ENCODE measurements at regions not wholly inside any gene's neighbourhood (a gene's known extent, or its start where the extent isn't known, plus 50 kb on each side); places are given as distances from the start of the nearest gene placed in this dataset.

GRCh38 chr17:68178831-68179230 is 69.0 kb upstream of the AMZ2 start:
- no peak for DNase-seq
- no peak overlapping the region for H2BK15ac ChIP-seq (ENCODE audit: low read depth, low read length)
- H3K4ac ChIP-seq (ENCODE audit: low read depth, low read length): no peak overlapping the region
- 89% methylated on average over 3 of the region's 6 CpGs; no CpG with 5 or more reads in 1 of the 2 experiments for WGBS, 2 experiments (ENCODE audit: extremely low coverage in 2 of 2, insufficient read length in 1 of 2)
- ChIA-PET POLR2A (ENCODE audit: unreplicated experiment) (no interaction called here), CTCF (no interaction called here)
- H2BK120ac ChIP-seq (ENCODE audit: low read depth, low read length): no peak overlapping the region
- no peak overlapping the region for H4K5ac ChIP-seq (ENCODE audit: low read depth, low read length)
- H3K27me3 ChIP-seq (ENCODE audit: control insufficient read depth, insufficient read depth, low read length): peaks cover 3% of the 10 kb centered on the region; the same call in 1 of the 2 replicates
- H3K9ac ChIP-seq (ENCODE audit: low read depth, low read length): no peak overlapping the region
- no peak overlapping the region for H3K18ac ChIP-seq (ENCODE audit: low read depth, low read length)
- no peak overlapping the region for H4K91ac ChIP-seq (ENCODE audit: insufficient read depth, low read depth, low read length)
- H2AK5ac ChIP-seq (ENCODE audit: low read depth, low read length): no peak overlapping the region
- ATAC-seq (ENCODE audit: low read depth): no peak
- H3K14ac ChIP-seq (replicated peaks; ENCODE audit: low read depth, low read length): no peak overlapping the region
- no peaks in the 10 kb centered on the region for H3K9me3 ChIP-seq (ENCODE audit: control insufficient read depth, insufficient read depth, low read length)
- H3K36me3 ChIP-seq (ENCODE audit: control insufficient read depth, insufficient read depth, low read length): no peaks in the 10 kb centered on the region
- no peak overlapping the region for H3K4me2 ChIP-seq (ENCODE audit: low read depth, low read length)
- no peaks in the 10 kb centered on the region for H3K79me1 ChIP-seq (ENCODE audit: low read depth in 1 of 2, low read length in 2 of 2)
- BruUV-seq (replicated peaks): no TSS peak
- H2BK5ac ChIP-seq (ENCODE audit: low read depth, low read length, poor library complexity, severe bottlenecking): no peak overlapping the region
- H2AK9ac ChIP-seq (replicated peaks; ENCODE audit: low read depth, low read length, poor library complexity): no peak overlapping the region
- H3K56ac ChIP-seq (ENCODE audit: extremely low read depth, insufficient read depth, low read length): no peak overlapping the region
- H3K4me1 ChIP-seq (ENCODE audit: control insufficient read depth, insufficient read depth, low read length): peaks cover 3% of the 10 kb centered on the region; the same call in 1 of the 2 replicates
- no peak overlapping the region for H3K4me3 ChIP-seq (ENCODE audit: insufficient read depth, low read depth, low read length)
- H4K20me1 ChIP-seq (ENCODE audit: insufficient read depth, low read length): no peaks in the 10 kb centered on the region
- in situ Hi-C loops (cut with MboI; ENCODE audit: low sequenced_read_pairs) (no loop called here), intact Hi-C loops (cut with micrococcal nuclease) (loop anchor here (10.0 kb wide), 1 partner anchor 586 kb away; no protein-coding TSS in a partner anchor), dilution Hi-C loops (cut with HindIII; ENCODE audit: low sequenced_read_pairs, unreplicated experiment) (no loop called here)
- no peak overlapping the region for H3K23ac ChIP-seq (ENCODE audit: low read depth, low read length)
- no peak overlapping the region for H3K27ac ChIP-seq (ENCODE audit: insufficient read depth, low read length)
- no peak overlapping the region for H2AFZ ChIP-seq (replicated peaks; ENCODE audit: low read length, poor library complexity)
- H4K8ac ChIP-seq (ENCODE audit: low read depth in 2 of 2, low read length in 2 of 2): no peak overlapping the region
- TF ChIP-seq FOS (IDR thresholded peaks at IDR 0.05; ENCODE audit: low read depth, low read length) (no peak), CHD1 (IDR thresholded peaks at IDR 0.05; ENCODE audit: low read depth, low read length) (no peak), MAZ (IDR thresholded peaks at IDR 0.05; ENCODE audit: borderline replicate concordance, low read depth, low read length) (no peak), RCOR1 (IDR thresholded peaks at IDR 0.05; ENCODE audit: insufficient replicate concordance, low read length) (no peak), MXI1 (IDR thresholded peaks at IDR 0.05; ENCODE audit: borderline replicate concordance, low read depth, low read length) (no peak), ELK1 (IDR thresholded peaks at IDR 0.05; ENCODE audit: borderline replicate concordance, low read depth, low read length) (no peak), RAD21 (IDR thresholded peaks at IDR 0.05; ENCODE audit: low read length) (no peak), POLR2A (IDR thresholded peaks at IDR 0.05; ENCODE audit: low read depth, low read length) (no peak), RFX5 (IDR thresholded peaks at IDR 0.05; ENCODE audit: low read depth, low read length) (no peak), CEBPB (IDR thresholded peaks at IDR 0.05; ENCODE audit: low read depth, low read length) (no peak)
- TF ChIP-seq, protein P1, sequence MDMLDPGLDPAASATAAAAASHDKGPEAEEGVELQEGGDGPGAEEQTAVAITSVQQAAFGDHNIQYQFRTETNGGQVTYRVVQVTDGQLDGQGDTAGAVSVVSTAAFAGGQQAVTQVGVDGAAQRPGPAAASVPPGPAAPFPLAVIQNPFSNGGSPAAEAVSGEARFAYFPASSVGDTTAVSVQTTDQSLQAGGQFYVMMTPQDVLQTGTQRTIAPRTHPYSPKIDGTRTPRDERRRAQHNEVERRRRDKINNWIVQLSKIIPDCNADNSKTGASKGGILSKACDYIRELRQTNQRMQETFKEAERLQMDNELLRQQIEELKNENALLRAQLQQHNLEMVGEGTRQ (IDR thresholded peaks at IDR 0.05; ENCODE audit: low read depth, low read length): no peak
- no peaks in the 10 kb centered on the region for H3K9me1 ChIP-seq (ENCODE audit: insufficient read depth, low read length)
- H2BK20ac ChIP-seq (ENCODE audit: low read depth, low read length): no peak overlapping the region

Data from IMR-90 (cell line).